HepG2 (cell line): ENCODE measurements at regions not wholly inside any gene's neighbourhood (a gene's known extent, or its start where the extent isn't known, plus 50 kb on each side); places are given as distances from the start of the nearest gene placed in this dataset.

Experiments used
- BCL6 ChIP-seq: IDR thresholded peaks from 2 replicates; pipeline ENCODE4 v1.6.1; 2016; ENCODE audit warnings: missing genetic modification reagents, missing compliant biosample characterization
- CCDC6 ChIP-seq: sonication (generic); formaldehyde crosslinking; IDR thresholded peaks from 2 replicates; pipeline ENCODE4 v1.8.1; 2022; ENCODE audit warnings: mild to moderate bottlenecking, missing genetic modification reagents, moderate library complexity
- EP300 ChIP-seq, 3 experiments: sonication (generic) in 1 of 3; formaldehyde crosslinking in 1 of 3; IDR thresholded peaks; 2 replicates each; pipeline versions ENCODE4 v1.5.1 to v1.6.1; 2011 to 2020; ENCODE audit warnings: low read depth in 2 of 3, low read length in 2 of 3, borderline replicate concordance in 1 of 3, improper control_type of control experiment in 1 of 3, mild to moderate bottlenecking in 1 of 3, missing genetic modification reagents in 1 of 3, moderate library complexity in 1 of 3
- FOXA3 ChIP-seq: IDR thresholded peaks from 2 replicates; pipeline ENCODE4 v1.6.1; 2016; ENCODE audit warnings: missing genetic modification reagents, missing compliant biosample characterization
- GATAD2A ChIP-seq: IDR thresholded peaks from 2 replicates; pipeline ENCODE4 v1.6.1; 2016
- HDAC1 ChIP-seq: sonication (generic); formaldehyde crosslinking; IDR thresholded peaks from 2 replicates; pipeline ENCODE4 v1.5.1; 2020; ENCODE audit warnings: mild to moderate bottlenecking, missing genetic modification reagents
- HIVEP1 ChIP-seq: sonication (generic); formaldehyde crosslinking; IDR thresholded peaks from 2 replicates; pipeline ENCODE4 v1.4.0; 2020; ENCODE audit warnings: mild to moderate bottlenecking, missing genetic modification reagents
- JUN ChIP-seq: sonication (generic); formaldehyde crosslinking; IDR thresholded peaks from 2 replicates; pipeline ENCODE4 v1.4.0; 2020; ENCODE audit warnings: mild to moderate bottlenecking, missing genetic modification reagents
- LCORL ChIP-seq, 2 experiments: fragments of 450-650 bp in 1 of 2; sonication (generic) in 1 of 2; formaldehyde crosslinking in 1 of 2; IDR thresholded peaks; 2 replicates each; pipeline versions ENCODE4 v1.5.0 to v1.6.1; 2017 to 2020; ENCODE audit warnings: antibody characterized with exemption in 1 of 2, missing genetic modification reagents in 1 of 2
- NFIB ChIP-seq: sonication (generic); formaldehyde crosslinking; IDR thresholded peaks from 2 replicates; pipeline ENCODE4 v1.9.0; 2021; ENCODE audit warnings: missing genetic modification reagents, mild to moderate bottlenecking, borderline replicate concordance
- NR2F2 ChIP-seq: IDR thresholded peaks from 2 replicates; pipeline ENCODE4 v1.6.1; 2012; ENCODE audit warnings: low read depth, inconsistent platforms, borderline replicate concordance
- PCBP2 ChIP-seq: fragments of 200-400 bp; formaldehyde crosslinking; optimal IDR thresholded peaks from 2 replicates; pipeline ENCODE3; 2018; ENCODE audit warnings: low read length, low read depth; ENCODE audit not compliant: poor library complexity, severe bottlenecking
- PHF5A ChIP-seq: IDR thresholded peaks from one replicate; pipeline ENCODE4 v1.6.1; 2018; ENCODE audit warnings: low read depth, missing genetic modification reagents; ENCODE audit not compliant: unreplicated experiment
- RFXAP ChIP-seq: sonication (generic); formaldehyde crosslinking; IDR thresholded peaks from 2 replicates; pipeline ENCODE4 v1.4.0; 2020; ENCODE audit warnings: missing genetic modification reagents, borderline replicate concordance
- SMC3 ChIP-seq: IDR thresholded peaks from 2 replicates; pipeline ENCODE4 v1.6.1; 2011; ENCODE audit warnings: low read length, improper control_type of control experiment
- STAG1 ChIP-seq: sonication (generic); formaldehyde crosslinking; IDR thresholded peaks from 2 replicates; pipeline ENCODE4 v1.4.0; 2020; ENCODE audit warnings: missing genetic modification reagents
- ZBTB3 ChIP-seq: sonication (generic); formaldehyde crosslinking; IDR thresholded peaks from 2 replicates; pipeline ENCODE4 v1.4.0; 2020; ENCODE audit warnings: low read depth, mild to moderate bottlenecking, moderate library complexity, missing genetic modification reagents, borderline replicate concordance
- ZBTB42 ChIP-seq: sonication (generic); formaldehyde crosslinking; IDR thresholded peaks from 2 replicates; pipeline ENCODE4 v1.5.0; 2020; ENCODE audit warnings: mild to moderate bottlenecking, missing genetic modification reagents
- ZNF121 ChIP-seq: sonication (generic); formaldehyde crosslinking; IDR thresholded peaks from 2 replicates; pipeline ENCODE4 v1.5.0; 2020; ENCODE audit warnings: mild to moderate bottlenecking, missing genetic modification reagents
- ZNF24 ChIP-seq: fragments of 450-650 bp; IDR thresholded peaks from 2 replicates; pipeline ENCODE4 v1.6.1; 2017; ENCODE audit warnings: antibody characterized with exemption, mild to moderate bottlenecking
- ZNF616 ChIP-seq: sonication (generic); formaldehyde crosslinking; IDR thresholded peaks from 2 replicates; pipeline ENCODE4 v1.5.0; 2020; ENCODE audit warnings: low read depth, mild to moderate bottlenecking, missing genetic modification reagents
- TF ChIP-seq, protein P1 (sequence below), 2 experiments: sonication (generic) in 1 of 2; formaldehyde crosslinking in 1 of 2; IDR thresholded peaks; 2 replicates each; pipeline versions ENCODE4 v1.5.1 to v1.6.1; 2011 to 2020; ENCODE audit warnings: borderline replicate concordance in 1 of 2, low read depth in 1 of 2, low read length in 1 of 2, mild to moderate bottlenecking in 1 of 2, missing genetic modification reagents in 1 of 2, moderate library complexity in 1 of 2
- TF ChIP-seq, protein P2 (sequence below): sonication (generic); formaldehyde crosslinking; IDR thresholded peaks from 2 replicates; pipeline ENCODE4 v1.4.0; 2020; ENCODE audit warnings: missing genetic modification reagents, borderline replicate concordance
- TF ChIP-seq, protein P3 (sequence below): sonication (generic); formaldehyde crosslinking; IDR thresholded peaks from 2 replicates; pipeline ENCODE4 v1.4.0; 2020; ENCODE audit warnings: missing genetic modification reagents; ENCODE audit errors: not compliant biosample characterization

DNA sequence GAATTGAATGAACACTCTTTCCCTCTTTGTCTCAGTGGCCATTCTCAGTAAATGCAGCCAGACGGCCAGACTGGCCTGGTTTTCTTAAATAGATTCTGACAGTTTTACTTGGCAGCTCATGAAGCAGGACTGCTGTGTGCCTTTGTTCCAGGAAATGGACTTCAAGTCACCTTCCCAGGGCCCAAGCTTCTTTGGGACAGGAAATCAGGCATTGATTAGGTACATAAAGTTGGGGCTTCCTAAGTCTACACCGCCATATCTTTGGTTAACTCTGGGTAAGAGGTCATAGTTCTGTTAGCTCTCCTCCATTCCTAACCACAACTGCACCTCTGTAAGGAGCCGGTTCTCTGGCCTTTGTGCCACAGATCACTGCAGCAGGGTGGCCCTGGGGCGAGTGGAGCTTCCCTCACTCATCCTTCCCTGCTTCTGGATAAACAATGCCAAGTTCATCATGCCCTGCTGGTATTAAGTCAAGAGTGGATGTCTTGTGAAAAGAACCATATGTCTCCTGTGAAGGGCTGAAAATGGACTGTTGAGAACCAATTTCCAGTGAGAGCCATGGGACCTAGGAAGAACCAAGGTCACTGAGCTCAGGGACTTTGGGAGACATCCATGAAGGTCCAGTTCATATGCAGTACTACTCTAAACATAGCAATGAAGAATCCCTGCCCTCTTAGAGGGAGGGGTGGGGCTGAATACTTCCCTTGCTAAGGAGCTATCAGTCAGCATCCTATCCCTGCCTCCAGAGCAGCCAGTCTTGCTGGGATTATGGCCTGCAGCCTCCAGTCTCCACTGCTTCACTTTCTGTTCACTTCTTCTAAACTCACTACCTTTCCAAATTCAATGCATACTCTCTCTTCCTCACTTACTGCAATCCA is 122.6 kb upstream of the XPO1 start (continued):
- TF ChIP-seq EP300 (IDR thresholded peaks at IDR 0.05; ENCODE audit: low read depth in 2 of 2, low read length in 2 of 2) (peak in 1 of 2 experiments; percentile 69; a peak in 2 of 4 replicates), EP300 (CRISPR knock-in tag; IDR thresholded peaks at IDR 0.05; ENCODE audit: borderline replicate concordance) (no peak), NFIB (CRISPR knock-in tag) (no peak), PCBP2 (no peak), HIVEP1 (CRISPR knock-in tag) (peak; percentile 54; the same call in 1 of the 2 replicates), BCL6 (CRISPR knock-in tag) (0 out of 2 replicates have a peak, but pooled peaks have one; percentile 43), JUN (CRISPR knock-in tag) (no peak), ZBTB42 (CRISPR knock-in tag) (no peak), GATAD2A (CRISPR knock-in tag) (peak; percentile 78), FOXA3 (CRISPR knock-in tag) (peak; percentile 63; the same call in 1 of the 2 replicates), CCDC6 (CRISPR knock-in tag) (no peak), HDAC1 (CRISPR knock-in tag) (0 out of 2 replicates have a peak, but pooled peaks have one; percentile 44), LCORL (IDR thresholded peaks at IDR 0.05) (no peak), LCORL (CRISPR knock-in tag; IDR thresholded peaks at IDR 0.05) (peak; percentile 38; the same call in 1 of the 2 replicates), SMC3 (0 out of 2 replicates have a peak, but pooled peaks have one; percentile 3), ZNF616 (CRISPR knock-in tag) (no peak), STAG1 (0 out of 2 replicates have a peak, but pooled peaks have one; percentile 11), ZNF24 (no peak), PHF5A (CRISPR knock-in tag) (no peak), NR2F2 (peak; percentile 56), ZBTB3 (CRISPR knock-in tag) (no peak), RFXAP (0 out of 2 replicates have a peak, but pooled peaks have one; percentile 42), ZNF121 (CRISPR knock-in tag) (no peak)
- TF ChIP-seq, protein P1, sequence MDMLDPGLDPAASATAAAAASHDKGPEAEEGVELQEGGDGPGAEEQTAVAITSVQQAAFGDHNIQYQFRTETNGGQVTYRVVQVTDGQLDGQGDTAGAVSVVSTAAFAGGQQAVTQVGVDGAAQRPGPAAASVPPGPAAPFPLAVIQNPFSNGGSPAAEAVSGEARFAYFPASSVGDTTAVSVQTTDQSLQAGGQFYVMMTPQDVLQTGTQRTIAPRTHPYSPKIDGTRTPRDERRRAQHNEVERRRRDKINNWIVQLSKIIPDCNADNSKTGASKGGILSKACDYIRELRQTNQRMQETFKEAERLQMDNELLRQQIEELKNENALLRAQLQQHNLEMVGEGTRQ (IDR thresholded peaks at IDR 0.05; ENCODE audit: low read depth, low read length), result no peak
- TF ChIP-seq, protein P1 (CRISPR knock-in tag; IDR thresholded peaks at IDR 0.05; ENCODE audit: borderline replicate concordance), result no peak
- TF ChIP-seq, protein P2, sequence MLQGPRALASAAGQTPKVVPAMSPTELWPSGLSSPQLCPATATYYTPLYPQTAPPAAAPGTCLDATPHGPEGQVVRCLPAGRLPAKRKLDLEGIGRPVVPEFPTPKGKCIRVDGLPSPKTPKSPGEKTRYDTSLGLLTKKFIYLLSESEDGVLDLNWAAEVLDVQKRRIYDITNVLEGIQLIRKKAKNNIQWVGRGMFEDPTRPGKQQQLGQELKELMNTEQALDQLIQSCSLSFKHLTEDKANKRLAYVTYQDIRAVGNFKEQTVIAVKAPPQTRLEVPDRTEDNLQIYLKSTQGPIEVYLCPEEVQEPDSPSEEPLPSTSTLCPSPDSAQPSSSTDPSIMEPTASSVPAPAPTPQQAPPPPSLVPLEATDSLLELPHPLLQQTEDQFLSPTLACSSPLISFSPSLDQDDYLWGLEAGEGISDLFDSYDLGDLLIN (CRISPR knock-in tag), result no peak
- TF ChIP-seq, protein P3, sequence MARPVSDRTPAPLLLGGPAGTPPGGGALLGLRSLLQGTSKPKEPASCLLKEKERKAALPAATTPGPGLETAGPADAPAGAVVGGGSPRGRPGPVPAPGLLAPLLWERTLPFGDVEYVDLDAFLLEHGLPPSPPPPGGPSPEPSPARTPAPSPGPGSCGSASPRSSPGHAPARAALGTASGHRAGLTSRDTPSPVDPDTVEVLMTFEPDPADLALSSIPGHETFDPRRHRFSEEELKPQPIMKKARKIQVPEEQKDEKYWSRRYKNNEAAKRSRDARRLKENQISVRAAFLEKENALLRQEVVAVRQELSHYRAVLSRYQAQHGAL (CRISPR knock-in tag), result no peak
